Testis (tissue), 2 donors: ENCODE measurements at regions not wholly inside any gene's neighbourhood (a gene's known extent, or its start where the extent isn't known, plus 50 kb on each side); places are given as distances from the start of the nearest gene placed in this dataset.
A peak's percentile ranks its signal among the peaks of the same experiment; 100 is the strongest.

Source experiments
- DNase-seq: peaks from one replicate; pipeline ENCODE4 v3.0.0-alpha.2; 2019
- H3K27ac ChIP-seq, 2 donors: fragments of 200-600 bp; sonication (generic); one replicate each; pipeline ENCODE4 v1.5.1; 2019
- H3K27me3 ChIP-seq: fragments of 200-600 bp; sonication (generic); one replicate; pipeline ENCODE4 v1.5.1; 2019
- H3K36me3 ChIP-seq: fragments of 200-600 bp; sonication (generic); one replicate; pipeline ENCODE4 v1.5.1; 2017; ENCODE audit warnings: low read depth; ENCODE audit errors: missing control alignments
- H3K4me1 ChIP-seq: fragments of 200-600 bp; sonication (generic); one replicate; pipeline ENCODE4 v1.5.1; 2019
- H3K4me3 ChIP-seq, 2 donors: fragments of 200-600 bp; sonication (generic); one replicate each; pipeline ENCODE4 v1.5.1; 2017 to 2019
- H3K9me3 ChIP-seq: fragments of 200-600 bp; sonication (generic); one replicate; pipeline ENCODE4 v1.5.1; 2017
- CTCF ChIP-seq, 3 experiments: fragments of 450-650 bp in 2 of 3; fragments of 200-600 bp in 1 of 3; sonication (generic) in 1 of 3; IDR thresholded peaks; one replicate each; pipeline ENCODE4 v1.5.1; 2016 to 2019; ENCODE audit warnings: antibody characterized with exemption in 3 of 3, mild to moderate bottlenecking in 2 of 3, moderate library complexity in 1 of 3
- POLR2A ChIP-seq: fragments of 450-650 bp; IDR thresholded peaks from one replicate; pipeline ENCODE4 v1.6.1; 2017; ENCODE audit warnings: antibody characterized with exemption, mild to moderate bottlenecking, moderate library complexity
- WGBS, 2 donors: methylation state at CpG; one replicate each; pipeline ENCODE4 v1.1.5; 2018; 5-methylcytosine and 5-hydroxymethylcytosine counted together
- intact Hi-C: fragments of 100-400 bp; cut with DNase I; formaldehyde crosslinking; loops from one replicate; pipeline ENCODE4 v1.15.1; 2023; ENCODE audit warnings: low total_unique reads

DNA sequence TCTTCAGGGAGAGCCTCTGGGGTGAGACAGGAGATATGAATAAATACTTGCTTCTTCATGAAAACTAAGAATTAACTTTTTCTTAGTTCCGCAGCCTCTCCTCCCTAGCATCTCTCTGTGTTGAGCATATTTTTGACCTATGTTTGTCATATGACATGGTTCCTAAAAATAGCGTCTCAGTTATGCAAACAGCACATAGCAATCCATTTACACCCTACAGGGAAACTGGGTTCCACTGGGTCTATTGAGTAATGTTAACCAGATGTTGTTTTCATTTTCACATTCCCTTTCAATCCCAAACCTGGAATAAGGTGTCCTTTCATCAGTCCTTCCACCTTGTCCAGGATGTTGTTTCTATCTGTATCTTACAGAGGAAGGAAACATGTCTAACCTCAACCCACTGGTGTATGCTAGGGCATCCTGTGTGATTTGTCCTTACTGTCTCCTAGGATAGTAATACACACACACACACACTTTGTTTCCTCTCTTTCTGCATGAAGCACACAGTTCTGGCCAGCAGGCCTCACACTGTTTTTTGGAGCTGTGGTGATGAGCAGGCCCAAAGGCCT, 1543.5 kb downstream of the AACS start:
- H3K27me3 ChIP-seq: no peaks in the 10 kb centered on the region
- no peaks in the 10 kb centered on the region for H3K9me3 ChIP-seq
- no peaks in the 10 kb centered on the region for H3K36me3 ChIP-seq
- no peak for DNase-seq
- intact Hi-C loops: no loop called here
- TF ChIP-seq CTCF (IDR thresholded peaks at IDR 0.05) (no peak), POLR2A (no peak)
- no peak overlapping the region for H3K27ac ChIP-seq
- 67 to 85% methylated on average over 2 of the region's 2 CpGs for WGBS, 2 donors
- no peak overlapping the region for H3K4me3 ChIP-seq
- no peaks in the 10 kb centered on the region for H3K4me1 ChIP-seq

DNA sequence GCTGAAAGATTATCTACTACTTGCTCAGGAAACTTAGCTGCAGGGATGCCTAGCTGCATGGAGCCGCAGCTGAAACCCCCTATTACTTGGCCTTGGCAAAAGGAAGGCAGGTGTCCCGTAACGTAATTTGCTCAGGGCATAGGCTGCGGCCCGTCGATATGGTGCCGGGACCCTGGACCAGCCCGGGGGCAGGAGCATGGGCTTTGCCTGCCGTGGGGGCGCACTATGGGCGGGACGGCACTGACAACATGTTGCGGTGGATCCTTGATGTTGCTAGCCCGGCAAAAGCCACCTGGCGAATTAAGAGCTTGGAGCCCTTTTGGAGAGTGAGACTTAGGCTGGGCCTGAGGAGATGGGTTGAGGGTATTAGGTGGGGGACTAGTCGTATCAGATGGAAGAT, 1551.2 kb downstream of the AACS start:
- 62 to 70% methylated on average over 15 to 16 of the region's 16 CpGs for WGBS, 2 donors
- intact Hi-C loops: no loop called here
- no peak overlapping the region for H3K27ac ChIP-seq
- no peak for DNase-seq
- no peak for TF ChIP-seq CTCF (IDR thresholded peaks at IDR 0.05)
- TF ChIP-seq POLR2A: no peak
- no peaks in the 10 kb centered on the region for H3K4me1 ChIP-seq
- H3K27me3 ChIP-seq: no peaks in the 10 kb centered on the region
- no peak overlapping the region for H3K4me3 ChIP-seq
- no peaks in the 10 kb centered on the region for H3K9me3 ChIP-seq
- H3K36me3 ChIP-seq: no peaks in the 10 kb centered on the region

DNA sequence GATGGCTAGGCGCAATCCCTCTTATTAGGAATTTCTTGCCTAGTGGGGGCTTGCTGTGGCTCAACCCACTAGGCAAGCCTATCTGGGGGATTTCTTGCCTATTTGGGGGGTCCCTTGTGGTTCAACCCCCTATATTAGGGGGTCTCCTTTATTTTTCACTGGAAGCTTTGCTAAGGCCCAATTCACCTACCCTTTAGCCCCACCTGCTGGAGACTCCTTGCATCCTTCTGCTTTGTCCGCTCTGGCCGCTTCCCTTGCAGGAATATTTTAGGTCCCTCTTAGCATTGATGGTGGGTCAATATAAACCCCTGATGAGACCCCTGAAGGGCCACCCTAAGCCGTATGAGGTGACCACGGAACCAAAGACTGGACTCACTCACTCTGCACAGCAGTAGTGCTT, 1552.1 kb downstream of the AACS start:
- Histone ChIP-seq H3K9me3 (no peaks in the 10 kb centered on the region), H3K27ac (no peak overlapping the region), H3K27me3 (no peaks in the 10 kb centered on the region), H3K4me3 (no peak overlapping the region), H3K36me3 (no peaks in the 10 kb centered on the region), H3K4me1 (no peaks in the 10 kb centered on the region)
- TF ChIP-seq POLR2A (no peak), CTCF (IDR thresholded peaks at IDR 0.05) (peak in 1 of 3 experiments; percentile 10)
- intact Hi-C loops: no loop called here
- WGBS, 2 donors: 65 to 72% methylated on average over 5 of the region's 5 CpGs
- DNase-seq: peak; percentile 18

DNA sequence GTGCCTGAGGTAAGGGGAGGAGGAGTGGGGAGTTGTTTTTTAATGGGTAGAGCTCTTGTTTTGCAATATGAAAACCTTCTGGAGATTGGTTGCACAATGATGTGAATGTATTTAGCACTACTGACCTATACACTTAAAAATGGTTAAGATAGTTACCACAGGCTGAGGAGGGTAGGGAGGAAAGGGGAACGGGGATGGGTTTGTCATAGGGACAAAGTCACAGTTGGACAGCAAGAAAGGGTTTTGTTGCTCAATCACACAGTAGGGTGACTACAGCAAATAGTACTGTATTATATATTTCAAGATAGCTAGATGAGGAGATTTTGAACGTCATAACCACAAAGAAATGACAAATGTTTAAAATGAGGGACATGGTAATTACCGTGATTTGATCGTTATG, 1562.4 kb downstream of the AACS start:
- H3K27me3 ChIP-seq: no peaks in the 10 kb centered on the region
- H3K36me3 ChIP-seq: no peaks in the 10 kb centered on the region
- no peaks in the 10 kb centered on the region for H3K4me1 ChIP-seq
- no peak for TF ChIP-seq CTCF (IDR thresholded peaks at IDR 0.05)
- no peak for TF ChIP-seq POLR2A
- no peak for DNase-seq
- no peak overlapping the region for H3K4me3 ChIP-seq
- intact Hi-C loops: no loop called here
- no peaks in the 10 kb centered on the region for H3K9me3 ChIP-seq
- H3K27ac ChIP-seq: no peak overlapping the region
- 64% methylated on average over 4 of the region's 4 CpGs for whole genome bisulfite sequencing, 2 donors

DNA sequence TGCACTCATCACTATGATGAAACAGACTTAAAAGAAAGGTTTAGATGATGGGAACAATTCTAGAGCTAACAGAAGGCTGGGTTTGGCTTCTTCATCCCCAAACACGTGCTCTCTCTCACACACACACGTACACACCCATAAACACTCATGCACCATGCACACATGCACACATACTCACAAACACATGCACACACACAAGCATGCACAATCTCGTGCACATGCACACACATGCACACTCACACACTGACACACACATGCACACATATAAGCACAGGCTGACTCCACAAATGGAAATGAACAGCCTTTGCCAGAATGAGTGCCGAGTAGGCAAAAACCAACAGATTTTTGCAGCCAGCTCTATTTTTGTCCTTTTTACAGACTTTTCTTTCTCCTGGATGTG, 1571.6 kb downstream of the AACS start:
- no peaks in the 10 kb centered on the region for H3K4me1 ChIP-seq
- H3K36me3 ChIP-seq: no peaks in the 10 kb centered on the region
- no peak for DNase-seq
- 74 to 83% methylated on average over 4 of the region's 4 CpGs for WGBS, 2 donors
- H3K27me3 ChIP-seq: no peaks in the 10 kb centered on the region
- intact Hi-C loops: no loop called here
- H3K9me3 ChIP-seq: no peaks in the 10 kb centered on the region
- no peak for TF ChIP-seq POLR2A
- TF ChIP-seq CTCF (IDR thresholded peaks at IDR 0.05): no peak
- H3K4me3 ChIP-seq: no peak overlapping the region
- no peak overlapping the region for H3K27ac ChIP-seq
